CD4-positive, alpha-beta T cell treated with Interleukin-21 for 1 hour (primary cell): ENCODE measurements at regions not wholly inside any gene's neighbourhood (a gene's known extent, or its start where the extent isn't known, plus 50 kb on each side); places are given as distances from the start of the nearest gene placed in this dataset.

ENCODE experiments used
- DNase-seq: peaks from one replicate; pipeline ENCODE4 v3.0.0-alpha.2; 2020

GRCh38 chr16:79493911-79494310 is 106.6 kb downstream of the MAF start:
- no peak for DNase-seq

- no peak for DNase-seq
Observed at GRCh38 chr16:79492036-79492435, 108.5 kb downstream of the MAF start.

- no peak for DNase-seq
Observed at GRCh38 chr16:79485020-79485419, 115.5 kb downstream of the MAF start.

- no peak for DNase-seq
Observed at GRCh38 chr16:79484237-79484636, 116.3 kb downstream of the MAF start.

GRCh38 chr16:79483336-79483735 is 117.2 kb downstream of the MAF start:
- DNase-seq: no peak

- DNase-seq: no peak
Observed at GRCh38 chr16:79482011-79482410, 118.5 kb downstream of the MAF start.

GRCh38 chr16:79480929-79481328 is 119.6 kb downstream of the MAF start:
- DNase-seq: no peak

GRCh38 chr16:79480056-79480455 is 120.5 kb downstream of the MAF start:
- no peak for DNase-seq

- DNase-seq: no peak
Observed at GRCh38 chr16:79476580-79476979, 124.0 kb downstream of the MAF start.

- DNase-seq: no peak
Observed at GRCh38 chr16:79475841-79476240, 124.7 kb downstream of the MAF start.

GRCh38 chr16:79473456-79473855 is 127.1 kb downstream of the MAF start:
- DNase-seq: no peak

- no peak for DNase-seq
Observed at GRCh38 chr16:79472426-79472825, 128.1 kb downstream of the MAF start.

- no peak for DNase-seq
Observed at GRCh38 chr16:79469999-79470398, 130.5 kb downstream of the MAF start.

GRCh38 chr16:79468631-79469030 is 131.9 kb downstream of the MAF start:
- no peak for DNase-seq

- no peak for DNase-seq
Observed at GRCh38 chr16:79468121-79468552, 132.4 kb downstream of the MAF start.

- no peak for DNase-seq
Observed at GRCh38 chr16:79466111-79466510, 134.4 kb downstream of the MAF start.

GRCh38 chr16:79463841-79464240 is 136.7 kb downstream of the MAF start:
- no peak for DNase-seq

GRCh38 chr16:79456036-79456435 is 144.5 kb downstream of the MAF start:
- no peak for DNase-seq

- DNase-seq: no peak
Observed at GRCh38 chr16:79452671-79453070, 147.9 kb downstream of the MAF start.

- DNase-seq: peak; percentile 13
Observed at GRCh38 chr16:79451196-79451816, 149.2 kb downstream of the MAF start.

- no peak for DNase-seq
Observed at GRCh38 chr16:79449900-79450299, 150.6 kb downstream of the MAF start.

- DNase-seq: no peak
Observed at GRCh38 chr16:79449067-79449769, 151.3 kb downstream of the MAF start.

GRCh38 chr16:79444572-79444971 is 156.0 kb downstream of the MAF start:
- no peak for DNase-seq

- DNase-seq: no peak
Observed at GRCh38 chr16:79439901-79440300, 160.6 kb downstream of the MAF start.
